ENCODE measurements at regions not wholly inside any gene's neighbourhood (a gene's known extent, or its start where the extent isn't known, plus 50 kb on each side); places are given as distances from the start of the nearest gene placed in this dataset.

DNA sequence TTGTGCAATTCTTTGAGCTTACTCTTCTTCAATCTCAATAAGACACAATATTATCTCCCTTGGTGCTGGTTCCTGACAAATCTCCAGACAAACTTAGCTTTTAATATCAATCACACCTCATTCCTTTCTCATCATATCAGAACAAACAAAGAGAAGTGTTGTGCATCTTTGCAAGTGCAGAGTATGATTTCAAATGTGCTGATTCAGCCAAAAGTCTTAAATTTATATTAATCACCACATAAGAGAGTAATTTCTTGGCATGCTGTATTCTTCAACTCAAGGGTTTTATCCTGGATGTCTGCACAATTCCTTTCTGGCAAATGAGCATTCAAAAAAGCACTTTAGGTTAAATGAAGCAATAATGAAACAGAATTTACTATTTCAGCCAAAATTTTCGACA, 877.8 kb downstream of the ANKRD7 start:
- DNase-seq (ENCODE audit: low spot score), result no peak

DNA sequence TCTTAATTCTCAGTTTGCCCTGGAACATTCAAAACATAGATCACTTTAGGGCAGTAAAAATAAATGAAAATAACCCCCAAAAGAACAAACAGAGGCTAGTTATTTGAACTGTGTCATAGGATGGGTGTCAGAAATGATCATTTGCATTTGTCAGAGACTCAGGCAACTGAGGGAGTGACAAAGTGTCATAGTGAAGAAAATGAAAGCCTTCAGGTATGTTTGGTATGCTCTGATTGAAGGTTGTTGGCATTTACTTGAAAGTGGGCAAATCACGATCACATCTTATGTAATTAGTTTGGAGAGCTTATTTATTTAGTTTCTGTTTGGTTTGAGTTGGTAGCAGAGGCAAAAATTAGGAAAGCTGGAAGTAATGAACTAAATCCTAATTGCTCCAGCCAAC, 880.9 kb downstream of the ANKRD7 start:
- DNase-seq (ENCODE audit: low spot score), result no peak

DNA sequence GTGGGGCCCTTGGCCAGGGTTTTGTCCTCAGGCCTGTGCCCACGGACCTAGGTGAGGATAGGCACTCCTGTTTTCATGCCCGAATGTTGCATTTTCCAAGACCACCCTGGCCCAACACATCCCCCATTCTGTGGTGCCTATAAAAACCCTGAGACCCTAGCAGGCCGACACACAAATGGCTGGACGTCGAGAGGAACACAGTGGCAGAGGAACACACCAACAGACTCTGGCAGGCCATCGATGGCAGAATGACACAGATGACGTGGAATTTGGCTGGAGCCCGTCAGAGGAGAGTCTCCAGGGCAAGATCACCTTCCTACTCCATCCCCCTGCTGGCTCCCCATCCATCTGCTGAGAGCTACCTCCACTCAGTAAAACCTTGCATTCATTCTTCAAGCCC, 898.8 kb downstream of the ANKRD7 start:
- no peak for DNase-seq (ENCODE audit: low spot score)

DNA sequence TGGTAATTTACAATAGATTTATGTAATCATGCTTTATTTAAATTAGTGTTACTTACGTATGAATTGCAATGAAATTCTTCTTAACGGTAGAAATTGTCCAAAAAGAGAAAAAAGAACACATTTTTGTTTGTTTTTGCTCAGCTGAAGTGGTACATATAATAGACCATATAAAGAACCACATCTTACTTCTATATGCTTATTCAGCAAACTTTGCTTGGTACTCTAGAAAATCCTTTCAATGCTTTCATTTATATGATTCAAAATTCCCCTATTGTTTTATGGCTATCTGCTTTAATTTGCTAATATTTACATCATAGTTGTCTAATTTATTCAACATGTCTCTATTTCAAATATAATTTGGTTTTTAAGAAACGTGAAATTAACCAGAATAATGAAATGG, 903.2 kb downstream of the ANKRD7 start:
- no peak for DNase-seq (ENCODE audit: low spot score)

DNA sequence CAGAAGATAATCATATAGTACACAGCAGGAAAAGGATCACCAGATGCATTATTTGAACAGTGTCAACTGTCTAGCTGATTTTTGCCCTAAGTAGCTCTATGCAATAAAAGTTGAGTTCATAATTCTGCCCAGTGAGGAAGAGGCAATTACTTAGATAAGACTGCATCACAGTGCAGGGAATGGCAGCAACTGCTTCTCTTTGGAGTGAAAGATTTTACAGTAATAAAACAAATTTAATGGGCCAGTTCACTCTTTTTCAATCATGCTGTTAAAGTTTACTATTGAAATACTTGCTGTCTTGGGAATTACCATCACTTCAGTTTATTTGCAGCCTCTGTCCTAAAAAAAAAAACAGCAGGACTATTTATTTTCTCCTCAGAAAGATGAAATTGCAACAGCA, 907.9 kb downstream of the ANKRD7 start:
- no peak for DNase-seq (ENCODE audit: low spot score)

DNA sequence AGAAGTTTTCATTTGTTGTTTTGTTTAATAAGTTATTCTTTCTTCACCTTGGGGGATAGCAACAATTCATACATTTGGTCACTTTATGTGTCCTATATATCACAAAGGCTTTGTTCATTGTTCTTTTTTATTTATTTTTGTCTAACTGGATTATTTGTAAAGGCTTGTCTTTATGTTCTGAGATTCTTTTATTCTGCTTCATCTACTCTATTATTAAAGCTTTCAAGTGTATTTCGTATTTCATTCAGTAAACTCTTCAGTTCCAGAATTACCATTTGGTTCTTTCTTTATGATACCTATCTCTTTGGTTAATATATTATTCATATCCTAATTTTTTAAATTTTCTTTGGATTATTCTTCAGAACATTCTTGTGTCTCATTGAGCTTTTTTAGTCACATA, 942.9 kb downstream of the ANKRD7 start:
- DNase-seq (ENCODE audit: low spot score), result no peak

DNA sequence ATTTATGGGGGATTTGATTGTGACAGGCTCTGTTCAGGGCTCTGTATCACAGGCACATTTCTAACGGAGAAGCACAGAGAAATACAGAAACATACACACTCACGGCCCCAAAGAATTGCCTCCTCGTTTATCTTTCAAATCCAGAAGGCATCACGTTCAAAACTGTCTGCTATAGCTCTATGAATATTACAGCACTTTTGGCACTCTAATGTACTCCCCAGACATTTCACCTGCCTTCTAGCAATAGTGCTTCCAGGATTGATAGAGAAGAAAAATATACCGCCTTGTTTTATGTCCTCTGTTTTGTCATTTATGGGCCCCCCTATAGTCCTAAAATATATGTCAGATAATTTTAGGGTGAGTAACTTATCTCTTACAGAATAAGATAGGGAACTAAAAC, 947.5 kb downstream of the ANKRD7 start:
- DNase-seq (ENCODE audit: low spot score), result no peak

DNA sequence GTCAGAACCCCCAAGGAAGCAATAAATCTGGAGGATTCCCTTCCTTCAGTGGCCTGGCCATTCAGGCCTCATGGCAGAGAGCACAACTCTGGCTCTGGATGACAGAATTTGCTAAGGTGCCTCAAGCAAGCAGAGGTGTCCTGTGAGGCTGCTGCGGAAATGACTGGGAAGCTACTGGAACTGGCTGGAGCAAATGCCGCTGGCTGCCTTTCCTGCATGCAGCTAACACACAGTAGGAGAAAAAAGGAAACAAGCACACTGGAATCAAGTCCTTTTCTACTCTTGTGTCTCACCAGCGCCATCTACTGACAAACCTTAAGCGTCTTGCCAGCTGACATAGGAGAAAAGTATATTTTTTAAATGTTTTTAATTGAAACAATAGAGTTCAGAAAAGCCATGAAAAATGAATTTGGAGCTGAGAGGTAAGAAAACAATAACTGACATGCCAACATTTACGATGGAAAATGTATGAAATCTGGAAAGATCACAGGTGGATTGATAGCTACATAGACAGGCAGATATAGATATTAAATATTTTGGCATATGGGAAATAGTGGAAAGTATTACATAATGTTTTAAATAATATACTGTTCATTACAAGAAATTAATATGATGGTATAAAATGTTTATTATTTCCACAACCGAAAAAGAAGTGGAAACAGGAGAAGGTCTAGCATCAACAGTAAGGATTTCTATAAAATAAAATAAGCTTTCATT, 951.6 kb downstream of the ANKRD7 start:
- peak; percentile 95 for DNase-seq (ENCODE audit: low spot score)

DNA sequence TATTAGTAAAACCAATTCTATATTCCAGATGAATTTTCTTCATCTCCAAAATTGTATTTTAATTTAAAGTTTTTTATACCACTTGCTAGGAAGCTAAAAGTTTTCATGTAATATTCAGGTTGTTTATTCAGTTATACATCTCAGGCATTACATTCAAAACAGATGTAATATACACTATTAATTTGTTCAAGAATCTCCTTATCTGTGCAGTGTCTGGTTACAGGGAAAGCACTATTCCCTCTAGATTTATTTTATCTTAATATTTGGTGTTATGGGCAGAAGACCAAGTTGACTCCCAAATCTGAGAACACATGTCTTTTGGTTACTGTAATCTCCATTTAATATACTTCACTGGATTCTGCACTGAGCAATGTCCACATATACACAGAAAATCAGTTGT, 953.4 kb downstream of the ANKRD7 start:
- DNase-seq (ENCODE audit: low spot score), result no peak

DNA sequence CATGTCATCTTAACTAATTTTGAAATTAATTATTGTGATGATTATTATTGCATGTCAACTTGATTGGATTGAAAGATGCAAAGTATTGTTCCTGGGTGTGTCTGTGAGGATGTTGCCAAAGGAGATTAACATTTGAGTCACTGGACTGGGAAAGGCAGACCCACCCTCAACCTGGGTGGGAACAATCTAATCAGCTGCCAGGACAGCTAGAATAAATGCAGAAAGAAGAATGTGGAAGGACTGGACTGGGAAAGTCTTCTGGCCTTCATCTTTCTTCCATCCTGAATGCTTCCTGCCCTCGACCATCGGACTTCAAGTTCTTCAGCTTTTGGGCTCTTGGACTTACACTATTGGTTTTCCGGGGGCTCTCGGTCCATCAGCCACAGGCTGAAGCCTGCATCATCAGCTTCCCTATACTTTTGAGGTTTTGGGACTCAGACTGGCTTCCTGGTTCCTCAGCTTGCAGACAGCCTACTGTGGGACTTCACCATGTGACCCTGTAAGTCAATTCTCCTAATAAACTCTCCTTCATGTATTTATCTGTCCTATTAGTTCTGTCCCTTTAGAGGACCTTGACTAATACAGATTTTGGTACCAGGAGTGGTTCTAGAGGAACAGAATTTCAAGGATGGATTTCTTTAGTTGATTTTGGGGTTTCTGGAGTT, 959.8 kb downstream of the ANKRD7 start:
- no peak for DNase-seq (ENCODE audit: low spot score)

DNA sequence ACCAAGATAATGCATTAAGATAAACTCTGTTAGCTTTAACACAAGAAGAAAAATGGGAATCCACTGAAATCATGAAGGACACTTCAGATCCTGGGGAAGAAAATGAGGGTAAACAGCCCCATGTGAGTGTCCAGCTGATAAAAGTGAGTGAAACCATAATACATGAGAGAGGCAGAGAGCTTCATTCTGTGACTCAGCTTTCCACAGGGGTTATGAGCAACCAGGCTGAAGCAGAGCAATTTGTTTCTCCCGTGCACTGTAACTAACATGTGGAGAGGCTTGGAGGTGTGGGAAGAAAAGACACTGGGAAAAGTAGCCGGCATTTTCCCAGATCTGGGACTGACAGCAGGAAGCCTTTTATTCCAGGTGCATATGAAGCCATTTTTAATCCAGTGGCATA, 971.7 kb downstream of the ANKRD7 start:
- no peak for DNase-seq (ENCODE audit: low spot score)

DNA sequence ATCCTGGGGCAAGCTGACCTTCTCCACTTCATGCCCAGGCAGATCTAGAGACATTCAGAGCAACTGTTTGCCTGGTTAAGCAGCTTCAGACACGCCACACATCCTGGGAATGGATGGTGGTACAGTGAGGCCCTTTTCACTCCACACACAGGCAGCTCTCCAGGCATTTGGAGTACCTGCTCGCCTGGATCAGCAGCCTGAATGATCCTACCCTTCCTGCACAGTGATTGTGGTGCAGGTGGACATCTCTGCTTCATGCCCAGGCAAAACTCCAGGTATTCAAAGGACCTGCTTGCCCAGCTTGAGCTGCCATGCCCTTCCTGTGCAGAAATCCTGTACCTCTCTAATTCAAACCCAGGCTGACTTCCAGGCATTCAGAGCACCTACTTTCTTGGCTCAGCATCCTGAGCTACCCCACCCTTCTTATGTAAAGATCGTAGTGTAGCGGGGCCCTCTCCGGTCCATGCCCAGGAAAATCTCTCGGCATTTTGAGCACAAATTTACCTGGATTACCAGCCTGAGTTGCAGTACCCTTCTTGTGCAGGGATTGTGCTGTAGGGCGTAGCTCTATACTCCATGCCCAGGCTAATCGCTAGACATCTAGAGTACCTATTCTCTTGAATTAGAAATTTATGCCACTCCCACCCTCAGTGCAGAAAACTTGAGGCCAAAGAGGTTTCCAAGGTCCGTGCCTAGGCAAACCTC, 972.8 kb downstream of the ANKRD7 start:
- no peak for DNase-seq (ENCODE audit: low spot score)

DNA sequence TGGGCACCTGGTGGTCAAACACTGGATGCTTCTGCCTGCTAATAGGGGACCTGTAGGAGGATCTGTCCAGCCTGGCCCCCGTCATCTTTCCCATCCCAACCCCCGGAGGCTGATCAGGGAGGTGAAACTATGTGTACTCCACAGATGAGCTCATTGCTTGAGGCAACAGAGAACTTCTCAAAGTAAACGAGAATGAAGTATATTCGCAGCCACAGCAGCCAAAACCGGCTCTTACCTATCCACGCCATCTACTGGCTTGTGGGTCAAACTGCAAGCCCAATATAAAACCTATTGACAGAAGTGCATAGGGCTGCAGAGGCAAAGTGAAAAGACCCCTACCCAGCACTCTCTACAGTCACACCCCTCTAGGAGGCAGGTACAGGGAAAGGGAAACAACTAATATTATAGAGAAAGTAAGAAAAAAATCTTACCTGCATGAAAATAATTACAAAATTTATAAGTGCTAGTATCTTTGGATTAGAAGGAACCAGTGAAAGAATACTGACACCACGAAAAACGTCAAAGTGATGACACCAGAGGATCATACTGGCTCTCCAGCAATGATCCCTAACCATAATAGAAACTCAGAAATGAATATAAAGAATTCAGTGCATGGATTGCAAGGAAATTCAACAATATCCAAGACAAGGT, 973.5 kb downstream of the ANKRD7 start:
- peak; percentile 32 for DNase-seq (ENCODE audit: low spot score)

DNA sequence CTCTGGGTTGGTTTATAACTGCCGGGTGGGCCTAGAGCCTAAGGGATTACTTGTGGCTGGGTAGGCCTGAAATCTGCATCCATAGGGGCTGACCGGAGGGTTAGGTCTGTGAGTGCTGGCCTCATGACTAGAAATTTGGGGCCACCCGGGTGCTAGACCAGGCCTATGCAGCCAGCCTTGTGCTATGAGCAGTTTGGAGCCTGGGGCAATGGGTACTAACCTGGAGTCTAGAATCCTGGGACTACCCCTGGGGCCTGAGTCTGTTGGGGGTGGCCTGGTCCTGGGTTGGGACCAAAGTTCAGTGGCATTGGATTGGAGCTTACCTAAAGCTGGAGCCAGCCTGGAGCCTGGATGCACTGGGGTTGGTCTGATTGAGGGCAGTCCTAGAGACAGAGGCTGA, 995.2 kb downstream of the ANKRD7 start:
- no peak for DNase-seq (ENCODE audit: low spot score)

DNA sequence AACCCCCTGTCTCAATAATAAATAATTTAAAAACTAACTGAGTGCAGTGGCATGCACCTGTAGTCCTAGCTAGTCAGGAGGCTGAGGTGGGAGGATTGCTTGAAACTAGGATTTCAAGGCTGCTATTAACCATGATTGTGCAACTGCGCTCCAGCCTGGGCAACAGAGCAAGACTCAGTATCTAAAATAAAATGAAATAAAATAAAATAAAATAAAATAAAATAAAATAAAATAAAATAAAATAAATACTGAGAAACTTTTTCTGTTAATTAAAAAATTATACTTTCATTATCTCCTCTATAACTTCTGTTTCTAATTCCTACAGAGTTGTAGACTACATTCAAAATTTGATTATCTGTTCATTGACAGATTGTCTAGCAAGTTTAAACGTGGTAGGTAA, 999.4 kb downstream of the ANKRD7 start:
- no peak for DNase-seq (ENCODE audit: low spot score)

DNA sequence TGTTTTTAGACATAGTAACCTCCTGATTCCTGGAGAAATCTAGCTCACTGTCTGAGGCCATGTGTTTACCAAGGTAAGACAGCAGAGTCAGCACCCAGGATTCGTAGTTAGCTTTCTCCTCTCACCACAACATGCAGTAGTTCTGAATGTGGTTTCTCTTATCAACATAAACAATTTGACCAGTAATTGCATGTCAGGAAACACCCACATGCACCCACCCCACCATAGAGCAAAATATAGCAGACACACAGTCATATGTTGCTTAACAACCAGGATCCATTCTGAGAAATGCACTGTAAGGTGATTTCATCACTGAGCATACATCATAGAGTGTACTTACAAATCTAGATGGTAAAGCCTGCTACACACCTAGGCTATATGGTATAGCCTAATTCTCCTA, 1004.0 kb downstream of the ANKRD7 start:
- no peak for DNase-seq (ENCODE audit: low spot score)

DNA sequence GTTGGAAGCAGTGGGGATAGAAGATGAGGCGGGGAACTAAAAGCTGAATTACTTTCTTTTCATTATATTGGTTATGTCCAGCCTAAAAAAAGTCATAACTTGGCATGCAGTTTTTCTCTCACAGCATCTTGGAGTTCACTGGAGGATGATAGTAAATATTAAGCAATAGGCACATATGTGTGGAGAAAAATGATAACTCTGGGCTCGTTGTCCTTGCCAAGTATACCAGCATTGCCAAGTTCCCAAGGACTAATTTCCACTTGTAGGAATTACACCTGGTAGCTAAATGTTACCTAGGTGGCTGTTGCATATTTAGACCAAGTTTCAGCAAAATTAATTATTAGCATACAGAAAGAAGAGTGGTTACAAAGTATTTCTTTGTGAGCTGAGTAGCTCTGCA, 1007.6 kb downstream of the ANKRD7 start:
- DNase-seq (ENCODE audit: low spot score), result peak; percentile 90

DNA sequence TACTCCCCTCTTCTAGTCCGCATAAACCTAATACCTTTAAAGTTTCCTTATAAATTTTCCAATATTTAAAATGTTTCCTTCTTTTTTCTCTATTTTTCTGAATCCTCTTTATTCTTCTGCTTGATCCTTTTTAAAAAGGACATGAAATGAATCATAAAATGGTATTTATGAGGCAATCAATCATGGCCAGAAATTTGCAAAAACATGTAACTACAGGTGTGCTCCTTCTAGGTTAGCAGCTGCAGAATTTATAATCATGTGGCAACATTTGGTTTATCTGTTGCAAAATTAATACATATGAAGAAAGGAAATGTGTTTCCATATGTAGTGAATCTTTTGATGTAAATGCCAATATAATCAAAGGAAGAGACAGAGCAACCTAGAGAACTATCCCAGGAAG, 1008.5 kb downstream of the ANKRD7 start:
- no peak for DNase-seq (ENCODE audit: low spot score)

DNA sequence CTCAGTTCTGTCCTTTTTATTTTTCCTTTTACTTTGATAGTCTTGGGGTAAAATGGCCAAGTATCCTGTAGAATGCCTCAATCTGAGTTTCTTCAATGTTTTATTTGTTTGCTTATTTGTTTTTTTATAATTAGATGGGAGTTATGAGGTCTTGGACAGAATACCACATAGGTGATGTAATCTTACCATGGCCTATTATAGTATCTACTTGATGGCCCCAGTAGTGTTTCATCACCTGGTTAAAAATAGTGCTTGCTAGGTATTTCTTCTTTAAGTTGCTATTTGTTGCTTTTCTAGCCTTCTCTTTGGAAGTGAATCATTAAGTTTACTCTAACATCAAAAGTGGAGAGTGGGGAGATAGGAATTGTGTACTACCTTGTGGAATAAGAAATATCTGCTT, 1020.0 kb upstream of the KCND2 start:
- DNase-seq (ENCODE audit: low spot score), result no peak

DNA sequence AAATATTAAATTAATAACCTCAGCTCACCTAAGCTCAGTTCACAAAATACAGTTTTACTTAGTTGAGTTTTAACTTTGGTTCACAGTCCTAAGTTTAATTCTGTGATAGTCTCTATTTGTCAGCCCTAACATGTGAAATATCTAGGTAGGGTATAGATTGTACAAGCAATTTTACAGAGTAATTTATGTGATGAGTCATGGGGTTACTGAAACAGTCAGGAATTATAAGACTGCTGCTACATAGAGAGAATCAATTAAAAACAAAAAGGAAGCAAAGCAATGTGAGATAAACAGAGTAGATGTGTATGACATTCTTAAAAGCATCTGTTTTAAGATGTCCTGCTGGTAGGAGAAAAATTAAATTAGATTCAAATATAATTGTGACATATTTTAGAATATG, 1018.2 kb upstream of the KCND2 start:
- DNase-seq (ENCODE audit: low spot score), result peak; percentile 69

DNA sequence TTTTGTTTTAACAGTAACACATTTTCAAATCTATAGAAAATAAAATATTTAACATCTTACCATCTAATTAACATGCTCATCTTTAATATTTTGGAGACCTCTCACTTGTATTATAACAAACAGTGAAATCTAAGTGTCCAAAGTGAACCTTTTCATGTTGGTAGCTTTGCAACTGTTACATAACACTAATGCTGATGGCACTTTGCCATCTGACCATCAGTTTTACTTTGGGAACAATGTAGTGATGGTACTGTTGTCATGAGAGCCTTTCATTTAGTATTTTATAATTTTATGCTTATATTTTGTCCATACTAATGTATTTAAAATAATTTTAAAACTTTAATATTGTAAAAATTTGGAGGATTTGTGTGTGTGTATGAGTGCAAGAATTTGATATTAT, 1017.0 kb upstream of the KCND2 start:
- DNase-seq (ENCODE audit: low spot score), result peak; percentile 93

DNA sequence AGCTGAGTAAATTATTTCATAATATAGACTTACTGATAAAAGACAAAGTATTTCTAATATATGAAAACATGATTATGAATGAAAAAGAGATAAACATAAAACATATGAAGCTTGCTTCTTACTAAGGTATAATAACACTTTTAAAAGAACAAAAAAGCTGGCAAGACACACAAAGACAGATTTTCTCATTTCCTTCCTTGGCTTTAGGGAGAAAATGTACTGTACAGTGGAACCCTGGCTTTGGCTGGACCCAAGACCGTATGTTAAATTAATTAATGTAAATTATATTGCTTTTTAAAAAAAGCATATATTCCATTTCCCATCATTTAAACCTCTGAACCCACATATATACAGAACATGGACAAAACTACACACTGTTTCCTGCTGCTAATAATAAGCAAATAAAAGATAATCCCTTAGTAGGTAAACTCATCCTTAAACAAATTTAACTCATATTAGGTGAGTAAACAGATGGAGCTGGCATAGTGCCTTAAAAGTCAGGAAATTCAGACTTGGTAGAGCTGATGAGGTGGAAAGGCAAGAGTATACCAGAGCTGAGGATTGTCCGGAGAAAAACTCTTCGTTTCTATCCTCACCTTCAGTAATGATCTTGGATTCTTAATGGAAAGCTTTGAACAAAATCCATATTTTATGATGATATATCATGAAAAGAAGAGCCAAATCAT, 1016.4 kb upstream of the KCND2 start:
- DNase-seq (ENCODE audit: low spot score), result peak; percentile 97
